ENCODE measurements at regions not wholly inside any gene's neighbourhood (a gene's known extent, or its start where the extent isn't known, plus 50 kb on each side); places are given as distances from the start of the nearest gene placed in this dataset.

DNA sequence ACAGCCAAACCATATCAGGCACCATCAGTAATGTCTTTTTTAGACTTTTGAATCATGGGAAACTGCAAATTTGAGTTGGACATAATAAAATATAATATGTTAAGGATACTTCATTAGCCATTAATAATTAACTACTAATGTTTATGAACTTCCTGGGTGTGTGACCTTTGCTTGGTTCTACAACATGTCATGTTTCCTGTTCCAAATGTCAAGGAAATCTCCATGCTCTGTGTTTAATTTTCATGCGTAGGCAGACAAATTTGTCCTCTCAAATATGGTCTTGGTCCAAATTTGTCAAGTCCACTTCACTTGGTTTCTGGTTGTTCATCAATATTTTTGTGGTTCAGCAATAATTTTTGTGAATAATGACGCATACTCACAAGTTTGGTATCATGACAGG, 410.5 kb downstream of the BMP2 start:
- DNase-seq: no peak

DNA sequence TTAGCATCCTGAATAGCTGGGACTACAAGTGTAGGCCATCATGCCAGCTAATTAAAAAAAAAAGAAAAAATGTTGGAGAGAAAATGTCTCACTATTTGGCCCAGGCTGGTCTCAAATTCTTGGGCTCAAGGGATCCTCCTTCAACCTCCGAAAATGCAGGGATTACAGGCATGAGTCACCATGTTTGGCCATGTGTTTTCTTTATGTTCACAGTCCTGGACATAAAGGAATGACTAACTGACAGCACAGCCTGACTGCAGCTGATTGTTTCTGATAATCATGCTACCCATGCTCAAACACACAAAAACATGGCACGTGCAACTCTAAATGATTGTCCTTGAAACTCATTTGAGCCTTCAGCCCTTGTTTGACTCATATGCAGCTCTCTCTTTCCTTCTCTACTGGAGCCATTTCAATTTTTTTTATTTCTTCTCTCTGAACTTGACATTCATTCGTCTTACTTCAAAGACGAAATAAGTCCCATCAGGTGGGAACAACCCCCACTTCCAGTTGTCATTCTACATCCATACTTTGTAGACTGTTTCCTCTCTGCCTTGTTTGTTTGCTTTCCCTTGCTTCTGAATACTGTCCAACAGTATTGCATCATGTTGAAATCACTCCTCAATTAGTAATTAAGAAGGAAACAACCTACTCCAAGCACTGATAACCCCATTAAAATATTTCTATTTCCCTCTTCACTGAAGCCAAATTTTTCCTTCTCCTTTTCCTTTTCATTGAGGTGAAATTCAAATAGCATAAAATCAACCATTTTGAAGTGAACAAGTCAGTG, 413.0 kb downstream of the BMP2 start:
- DNase-seq: no peak

DNA sequence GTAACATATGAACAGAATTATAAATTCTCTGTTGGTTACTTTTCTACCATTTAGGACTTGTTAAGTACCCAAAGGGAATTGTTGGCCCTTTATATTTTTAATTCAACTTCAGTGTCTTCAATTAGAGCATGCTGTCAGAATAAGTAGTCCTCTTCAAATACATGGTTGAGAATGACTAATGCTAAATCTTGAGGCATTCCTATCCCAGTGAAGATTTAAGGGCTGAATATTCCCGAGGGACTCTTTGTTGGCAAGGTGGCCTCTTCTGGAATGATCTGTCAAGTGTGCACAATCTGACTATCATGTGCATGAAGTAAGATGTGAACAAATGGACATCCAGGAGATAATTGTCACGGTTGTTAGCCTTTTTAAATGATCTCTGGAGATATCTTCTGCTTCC, 421.7 kb downstream of the BMP2 start:
- DNase-seq: no peak

DNA sequence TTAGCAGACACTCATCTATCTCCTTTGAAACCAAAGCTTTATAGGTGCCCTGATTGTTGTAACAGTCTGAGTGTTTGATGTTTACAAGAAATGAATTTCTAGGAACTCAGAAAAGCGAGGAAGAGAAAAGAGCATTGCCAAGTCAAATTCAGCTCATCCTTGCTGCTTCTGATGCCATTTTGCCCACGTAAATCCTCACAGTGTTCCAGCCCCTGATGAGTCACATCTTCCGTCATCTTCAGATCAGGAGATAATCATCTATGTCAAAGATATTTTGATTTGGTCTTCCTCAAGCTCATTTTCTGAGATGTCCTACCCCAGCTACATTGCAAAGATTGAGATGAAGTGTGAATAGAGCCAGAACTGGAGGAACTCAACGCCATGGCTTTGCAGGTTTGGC, 426.2 kb downstream of the BMP2 start:
- no peak for DNase-seq

DNA sequence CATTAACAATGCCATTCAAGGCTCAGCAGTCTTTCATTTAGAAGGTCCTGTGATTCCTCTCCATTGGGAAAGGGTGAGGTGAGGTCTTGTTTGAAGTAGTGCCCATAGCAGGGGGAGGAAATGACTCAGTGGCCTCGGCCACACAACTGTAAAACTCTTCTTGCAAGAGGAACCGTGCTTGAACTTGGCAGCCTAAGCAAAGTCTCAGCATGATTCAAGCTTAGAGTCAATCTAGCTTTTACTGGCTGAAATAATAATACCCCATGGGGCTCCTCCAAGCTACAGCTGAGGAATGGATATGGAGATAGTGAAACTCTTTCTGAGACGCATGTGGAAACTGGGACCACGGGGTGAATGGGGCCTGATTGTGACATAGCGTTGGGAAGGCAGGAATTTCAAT, 428.2 kb downstream of the BMP2 start:
- DNase-seq: no peak

DNA sequence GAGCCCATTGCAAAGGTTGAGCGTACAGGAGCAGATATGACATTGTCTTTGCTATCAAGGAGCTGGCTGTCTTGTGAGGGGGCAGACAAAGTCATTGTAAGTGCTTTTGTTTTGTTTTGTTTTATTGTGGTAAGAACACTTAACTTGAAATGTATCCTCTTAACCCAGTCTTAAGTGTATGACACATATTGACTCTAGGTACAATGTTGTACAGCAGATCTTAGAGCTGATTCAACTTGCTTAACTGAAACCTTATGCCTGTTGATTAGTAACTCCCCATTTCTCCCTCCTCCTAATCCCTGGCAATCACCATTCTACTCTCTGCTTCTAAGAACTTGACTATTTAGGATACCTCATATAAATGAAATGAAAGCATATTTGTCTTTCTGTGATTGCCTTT, 429.0 kb downstream of the BMP2 start:
- no peak for DNase-seq

DNA sequence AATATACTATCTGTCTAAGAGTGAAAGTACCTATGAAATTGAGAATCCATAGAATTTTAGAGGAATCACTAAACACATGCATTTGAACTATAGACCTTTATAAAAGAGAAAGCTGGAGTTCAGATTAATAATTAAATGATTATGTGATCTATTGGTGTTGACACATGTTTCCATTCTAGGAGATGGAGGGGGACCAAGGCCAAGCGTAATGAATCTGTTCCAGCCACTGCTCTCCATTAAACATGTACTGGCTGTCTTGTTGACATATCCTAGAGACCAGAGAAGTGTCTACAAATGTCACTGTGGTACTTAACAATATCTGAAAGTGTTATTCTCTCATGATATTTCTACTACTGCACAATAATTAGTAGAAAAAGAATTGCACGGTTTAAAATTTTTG, 432.4 kb downstream of the BMP2 start:
- no peak for DNase-seq

DNA sequence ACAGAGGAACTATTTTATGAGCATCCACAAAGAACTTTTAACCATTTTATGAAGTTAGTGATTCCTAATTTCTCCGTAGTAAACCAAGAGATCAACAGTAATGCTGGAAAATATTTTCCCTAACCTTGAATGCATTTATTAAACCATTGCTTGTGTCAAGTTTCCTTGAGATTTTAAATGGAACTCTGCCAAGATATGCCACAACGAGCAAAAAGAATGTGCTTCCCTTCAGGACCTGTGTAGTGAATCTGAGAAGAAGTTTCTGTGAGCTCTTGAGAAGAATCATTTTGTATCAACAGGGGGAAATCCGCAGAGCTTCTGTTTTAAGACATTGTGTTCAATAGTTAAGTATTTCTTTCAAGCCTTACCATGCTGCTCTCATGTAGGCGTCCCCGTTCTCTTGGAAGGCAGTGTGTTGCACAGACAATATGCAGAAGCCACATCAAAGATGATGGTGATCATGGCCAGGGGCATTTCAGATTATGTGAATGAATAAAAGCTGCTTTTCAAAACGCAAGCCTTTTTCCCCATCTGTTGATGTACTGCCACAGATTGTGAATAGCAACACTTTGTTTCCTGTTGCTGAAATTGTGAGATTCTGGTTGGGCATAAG, 439.8 kb downstream of the BMP2 start:
- no peak for DNase-seq

DNA sequence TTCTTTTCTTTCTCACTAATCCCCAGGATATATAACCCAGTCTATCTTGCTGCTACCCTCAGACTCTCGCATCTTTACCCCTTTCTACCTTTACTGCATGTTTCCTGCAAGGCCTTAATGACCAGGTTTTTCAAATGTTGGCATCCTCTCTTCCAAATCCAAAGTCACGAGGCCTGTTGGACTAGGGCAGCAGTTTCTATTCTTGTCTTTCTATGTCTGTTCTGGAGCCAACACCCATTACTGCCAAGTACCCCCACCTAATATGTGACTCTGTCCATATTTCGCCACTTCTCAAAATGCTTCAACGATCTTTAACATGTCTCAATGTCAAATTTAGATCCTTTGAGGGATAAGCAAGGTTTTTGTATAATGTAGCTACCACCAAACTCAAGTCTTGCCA, 443.4 kb downstream of the BMP2 start:
- DNase-seq: no peak

DNA sequence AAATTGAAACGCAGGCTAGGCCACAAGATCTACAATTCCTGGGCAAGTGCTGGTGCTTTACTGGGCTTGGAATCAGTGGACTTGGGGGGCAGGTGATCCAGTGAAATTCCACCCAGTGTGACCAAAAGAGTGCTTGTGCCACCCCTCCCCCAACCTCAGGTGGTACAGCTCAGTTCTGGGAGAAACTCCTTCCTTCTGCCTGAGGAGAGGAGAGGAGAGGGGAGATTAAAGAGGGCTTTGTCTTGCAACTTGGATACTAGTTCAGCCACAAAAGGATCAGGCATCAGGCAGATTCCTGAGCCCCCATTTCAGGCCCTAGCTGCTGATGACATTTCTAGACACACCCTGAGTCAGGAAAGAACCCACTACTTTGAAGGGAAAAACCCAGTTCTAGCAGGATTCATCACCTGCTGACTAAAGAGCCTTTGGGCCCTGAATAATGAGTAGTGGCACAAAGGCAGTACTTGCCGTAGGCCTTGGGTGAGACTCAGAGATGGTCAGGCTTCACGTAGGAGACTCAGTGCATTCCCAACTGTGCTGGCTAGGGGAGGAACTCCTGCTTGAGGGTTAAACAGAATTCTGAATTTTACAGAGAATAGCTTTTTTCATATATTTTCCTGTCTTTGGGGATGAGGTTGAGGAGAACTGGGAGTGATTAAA, 446.7 kb downstream of the BMP2 start:
- no peak for DNase-seq

DNA sequence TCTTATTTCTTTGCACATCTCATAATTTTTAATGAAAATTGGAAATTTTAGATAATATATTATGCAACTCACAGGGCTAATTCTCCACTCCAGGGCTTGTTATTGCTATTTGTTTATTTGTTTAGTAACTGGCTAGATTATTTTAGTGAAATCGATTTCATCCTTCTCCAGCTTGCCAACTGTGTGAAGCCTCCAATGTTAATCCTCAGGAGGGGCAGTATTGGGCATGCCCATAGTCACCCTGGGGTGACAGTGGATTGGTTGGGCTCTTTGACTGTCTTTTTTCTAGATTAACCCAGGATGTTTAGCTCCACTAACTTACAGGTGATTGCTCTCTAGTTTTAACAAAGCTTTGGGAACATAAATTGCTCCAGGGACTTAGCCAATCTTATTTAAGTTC, 450.1 kb downstream of the BMP2 start:
- no peak for DNase-seq

DNA sequence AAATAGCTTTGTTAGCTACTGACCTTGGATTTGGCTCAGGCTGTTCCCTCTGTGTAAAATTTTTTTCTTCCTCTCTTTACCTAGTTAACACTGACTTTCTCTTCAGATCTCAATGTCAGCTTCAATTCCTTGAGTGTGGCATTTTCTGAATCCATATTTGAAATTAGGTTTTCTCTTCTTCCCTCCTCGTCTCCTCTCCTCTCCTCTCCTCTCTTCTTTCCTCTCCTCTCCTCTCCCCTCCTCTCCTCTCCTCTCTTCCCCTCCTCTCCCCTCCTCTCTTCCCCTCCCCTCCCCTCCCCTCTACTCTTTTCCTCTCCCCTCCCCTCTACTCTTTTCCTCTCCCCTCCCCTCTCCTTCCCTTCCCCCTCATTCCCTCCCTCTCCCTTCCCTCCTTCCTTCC, 453.3 kb downstream of the BMP2 start:
- no peak for DNase-seq

DNA sequence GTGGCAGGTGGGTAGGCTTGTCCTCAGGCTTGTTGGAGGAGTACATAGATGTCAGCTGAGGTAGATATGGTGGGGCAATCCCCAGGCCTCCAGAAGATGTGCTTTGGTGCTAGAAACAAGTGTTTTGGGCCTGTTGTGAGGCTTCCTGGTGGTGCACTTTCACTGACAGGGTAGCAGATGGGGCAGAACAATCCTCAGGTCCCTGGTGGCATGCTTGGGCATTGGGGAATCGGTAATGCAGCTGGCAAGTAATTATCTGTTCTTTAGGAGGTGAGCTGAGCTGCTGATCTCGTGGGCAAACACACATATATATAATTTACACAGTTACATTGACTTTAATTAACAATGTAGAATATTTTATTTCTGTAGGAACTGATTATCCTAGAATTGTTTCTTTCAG, 458.7 kb downstream of the BMP2 start:
- DNase-seq: no peak

DNA sequence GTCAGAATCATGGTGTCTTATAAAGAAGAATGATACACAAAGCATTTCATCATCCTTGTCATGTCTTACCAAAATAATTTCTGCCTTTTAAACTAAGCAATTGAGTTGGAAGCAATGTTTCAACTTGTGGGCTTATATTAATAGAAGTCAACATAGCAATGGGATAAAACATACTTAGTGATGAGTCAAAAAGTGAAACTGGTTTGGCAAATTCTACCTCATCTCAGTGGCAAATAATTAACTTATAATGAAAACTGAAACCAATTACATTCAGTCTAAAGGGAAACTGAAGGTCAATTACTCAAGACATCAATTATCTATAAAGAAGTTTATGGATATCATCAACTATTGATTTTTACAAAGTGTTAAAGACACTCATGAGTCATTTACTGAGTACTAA, 463.8 kb downstream of the BMP2 start:
- DNase-seq: no peak

DNA sequence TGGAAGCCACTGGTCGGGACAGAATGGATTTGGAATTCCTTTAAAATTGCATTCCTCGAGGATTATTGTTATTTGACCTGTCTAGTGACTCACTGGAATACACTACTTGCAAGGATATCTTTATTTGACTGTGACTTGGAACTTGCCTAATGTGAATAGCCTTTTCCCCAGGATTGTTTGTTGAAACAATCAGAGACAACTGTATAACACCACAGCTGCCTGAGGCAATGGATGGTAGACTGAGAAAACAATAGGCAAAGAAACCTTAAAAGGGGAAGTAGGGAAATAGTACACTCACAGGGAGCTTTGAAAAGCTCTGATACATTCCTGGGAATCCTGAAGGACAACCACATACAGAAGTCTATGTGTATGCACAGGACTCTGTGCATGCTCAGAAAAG, 465.3 kb downstream of the BMP2 start:
- DNase-seq: no peak

DNA sequence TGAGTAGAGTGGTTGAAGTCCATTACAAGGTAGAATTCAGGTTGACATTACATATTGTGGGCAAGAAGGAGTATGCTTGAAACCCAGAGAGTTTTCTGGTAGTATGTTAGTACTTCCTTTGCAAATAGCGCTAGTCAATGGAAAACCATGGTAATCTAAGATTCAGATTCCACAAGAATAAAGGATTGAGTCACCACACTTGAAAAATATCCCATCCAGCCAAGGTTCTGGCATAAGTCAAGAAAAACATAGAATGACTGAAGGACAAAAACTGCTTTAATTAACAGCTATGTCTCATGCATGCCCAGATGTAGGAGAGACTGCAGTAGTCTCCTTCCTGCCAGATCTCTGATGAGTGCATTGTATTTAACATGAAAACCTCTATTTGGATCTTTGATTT, 469.8 kb downstream of the BMP2 start:
- no peak for DNase-seq

DNA sequence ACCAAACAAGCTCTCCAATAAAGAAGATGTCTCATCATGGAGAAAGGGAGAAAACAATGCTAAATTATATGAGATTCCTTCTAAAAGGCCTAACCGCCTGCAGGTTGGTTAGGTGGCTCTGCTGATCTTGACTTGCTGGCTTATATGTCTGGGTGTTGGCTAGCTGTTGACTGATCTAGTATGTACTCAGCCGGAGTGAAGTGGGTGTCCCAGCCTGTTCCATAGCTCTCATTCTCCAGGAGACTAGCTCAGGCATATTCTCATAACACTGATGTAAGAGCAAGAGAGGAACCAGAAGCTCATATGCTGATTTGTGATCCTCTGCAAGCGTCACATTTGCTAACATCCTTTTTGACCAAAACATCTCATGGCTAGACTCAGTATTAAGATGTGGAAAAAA, 473.0 kb downstream of the BMP2 start:
- no peak for DNase-seq

DNA sequence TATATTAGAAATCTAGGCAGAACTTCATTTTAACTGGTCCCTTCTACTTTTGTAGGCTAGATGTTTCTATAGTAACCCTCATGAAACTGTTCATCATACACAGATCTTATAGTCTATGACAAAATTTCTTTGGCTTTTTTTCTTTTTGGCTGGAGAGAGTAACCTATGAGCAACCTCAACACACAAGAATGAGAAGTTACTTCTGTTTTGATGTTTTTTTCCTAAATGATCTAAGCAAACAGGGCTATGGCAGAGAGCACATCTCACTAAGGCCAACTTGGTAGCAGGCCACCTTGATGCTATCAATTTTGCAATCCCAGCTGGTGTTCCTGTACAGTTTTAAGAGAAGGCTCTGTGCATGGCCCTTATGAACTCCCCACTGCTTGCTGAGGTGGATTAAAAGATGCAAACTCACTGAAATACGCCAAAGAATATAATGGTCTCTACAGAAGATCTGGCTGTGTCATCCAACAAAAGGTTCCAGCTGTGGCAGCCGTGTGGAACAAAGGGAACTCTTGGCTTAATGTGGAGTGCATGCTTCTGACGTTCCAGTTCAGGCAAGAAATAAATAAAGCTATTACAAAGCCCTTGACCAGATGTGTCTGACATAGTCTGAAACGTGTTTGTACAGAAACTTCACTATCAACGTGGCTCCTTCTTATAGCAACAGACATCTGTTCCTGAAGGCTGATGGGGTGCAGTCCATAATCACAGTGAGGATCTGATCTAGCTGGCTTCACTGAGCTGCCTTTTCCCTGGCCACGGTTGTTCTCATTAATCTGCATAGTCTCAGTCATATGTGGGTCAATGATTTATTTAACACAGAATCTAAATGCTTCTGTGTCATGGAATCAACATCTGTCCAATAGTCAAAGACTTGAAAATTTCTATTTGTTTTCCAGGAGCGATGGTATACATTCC, 481.1 kb downstream of the BMP2 start:
- DNase-seq: no peak

DNA sequence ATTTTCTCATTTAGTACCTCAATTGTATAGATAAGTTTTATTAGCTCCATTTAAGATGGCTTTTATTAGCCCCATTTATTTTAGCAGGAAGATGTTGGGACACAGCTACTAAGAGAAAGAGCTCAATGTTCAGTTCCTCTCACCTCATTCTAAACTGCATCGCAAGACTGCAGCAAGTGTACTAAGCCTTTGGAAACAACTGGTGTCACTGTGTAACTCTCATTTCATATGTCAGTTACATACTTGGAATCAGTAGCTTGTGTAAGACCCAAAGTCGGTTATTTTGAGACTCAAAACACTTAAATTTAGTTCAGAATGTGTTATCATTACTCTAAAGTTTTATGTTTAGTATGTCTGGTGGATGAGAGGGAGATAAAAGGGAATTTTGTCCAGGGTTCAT, 482.9 kb downstream of the BMP2 start:
- no peak for DNase-seq

DNA sequence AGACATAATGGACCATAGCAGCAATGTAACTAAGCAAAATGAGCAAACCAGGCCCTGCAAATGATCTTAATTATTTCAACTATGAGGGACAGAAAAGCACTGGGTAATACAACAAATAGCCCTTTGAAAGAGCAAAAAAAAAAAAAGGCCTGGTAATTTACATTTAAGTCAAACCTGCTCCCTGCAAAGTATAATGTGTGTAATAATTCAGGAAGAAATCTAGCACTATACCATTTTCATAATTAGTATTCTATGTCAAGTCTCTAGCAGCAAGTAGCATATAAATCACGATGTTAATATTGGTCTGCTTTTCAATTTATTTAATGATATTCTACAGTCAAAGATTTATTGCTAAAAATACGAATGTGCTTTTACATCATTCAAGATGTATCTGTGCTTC, 489.6 kb downstream of the BMP2 start:
- DNase-seq: no peak

DNA sequence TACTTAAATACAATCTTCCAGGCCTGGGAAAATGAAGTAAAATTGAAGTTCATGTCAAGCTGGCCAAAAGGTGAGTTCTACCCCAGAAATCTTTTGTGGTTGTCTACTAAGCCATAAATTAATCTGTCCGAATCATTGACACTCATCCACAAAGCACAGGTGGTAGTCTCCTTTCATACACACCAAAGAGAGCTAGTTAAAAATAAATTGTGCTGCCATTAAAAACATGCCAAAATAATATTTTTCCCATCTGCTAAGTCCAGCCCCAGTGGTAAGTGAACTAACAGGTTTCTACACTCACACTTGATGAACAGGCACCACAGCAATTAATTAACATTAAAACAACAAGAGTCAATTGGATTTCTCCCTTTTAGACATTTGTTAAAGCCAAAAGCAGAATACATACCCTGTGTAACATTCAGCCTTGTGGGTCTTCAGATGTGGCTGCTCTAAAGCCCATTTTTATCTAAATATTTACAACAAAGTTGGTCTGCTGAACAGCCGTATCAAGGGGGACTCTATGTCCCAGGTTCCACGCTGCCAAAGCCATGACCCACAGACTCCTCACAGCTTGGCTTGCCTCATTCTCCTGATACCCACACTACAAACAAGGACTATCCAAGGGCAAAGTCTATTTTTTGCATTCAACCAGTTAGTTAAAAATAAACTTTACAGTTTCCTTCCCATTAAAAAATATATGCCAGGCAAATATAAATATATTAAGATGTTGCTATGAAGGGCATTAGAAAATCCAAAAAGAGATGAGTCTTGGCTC, 490.4 kb downstream of the BMP2 start:
- no peak for DNase-seq

DNA sequence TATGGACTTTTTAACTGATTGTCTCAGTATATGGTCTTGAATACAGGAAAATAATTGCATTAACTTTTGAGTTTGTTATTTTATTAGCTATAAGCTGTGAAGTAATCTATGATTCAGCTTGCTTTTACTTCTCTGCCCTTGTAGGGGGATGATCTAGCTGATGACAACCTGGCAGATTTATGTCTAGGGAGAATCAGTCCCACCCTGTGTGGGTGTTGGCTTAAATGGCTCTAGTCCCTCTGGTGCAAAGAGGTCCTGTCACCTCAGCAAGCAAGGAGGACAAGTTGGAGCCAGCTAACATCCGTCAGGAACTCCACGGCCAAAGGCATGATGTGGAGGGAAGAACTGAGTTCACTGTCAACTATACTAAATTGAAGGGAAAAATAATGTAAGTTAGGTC, 495.3 kb downstream of the BMP2 start:
- DNase-seq: no peak

DNA sequence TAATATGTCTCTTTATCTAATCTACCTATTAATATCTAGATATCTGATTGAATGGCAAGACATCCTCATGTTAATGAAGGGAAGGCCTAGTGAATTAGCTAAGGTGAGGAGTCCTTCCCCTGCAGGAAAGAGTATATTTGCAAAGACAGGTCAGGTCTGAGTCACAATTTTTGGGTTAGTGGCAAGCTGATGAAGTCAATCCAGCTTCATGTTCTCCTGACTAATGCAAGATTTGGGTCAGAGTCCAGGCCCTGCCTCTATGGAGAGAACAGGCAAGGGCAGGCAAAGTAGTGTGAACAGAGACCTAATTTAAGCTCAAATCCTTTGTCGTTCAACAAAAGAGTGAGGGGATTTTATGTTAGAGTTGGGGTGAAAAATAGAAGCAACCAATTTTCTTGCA, 496.7 kb downstream of the BMP2 start:
- no peak for DNase-seq

Data from NCI-H82 (cell line).